ENCODE measurements at regions not wholly inside any gene's neighbourhood (a gene's known extent, or its start where the extent isn't known, plus 50 kb on each side); places are given as distances from the start of the nearest gene placed in this dataset.

DNA sequence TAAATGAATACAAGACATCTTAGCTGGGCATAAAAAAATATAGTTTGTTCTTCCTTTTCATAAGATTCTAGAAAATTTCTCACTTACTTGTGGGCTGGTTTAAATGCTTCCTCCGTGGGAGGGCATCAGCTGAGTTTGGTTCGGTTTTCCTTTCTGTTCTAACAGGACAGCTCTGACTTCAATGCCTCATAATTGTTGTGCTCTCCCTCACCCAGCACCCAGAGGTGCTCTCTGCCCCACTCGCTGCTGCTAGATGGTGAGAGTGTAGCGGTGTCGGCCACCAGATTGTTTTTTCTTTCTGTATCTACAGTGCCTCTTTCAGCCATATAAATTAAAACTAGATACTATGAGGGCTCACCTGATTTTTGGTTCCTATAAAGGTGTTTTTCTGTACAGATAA, 407.2 kb upstream of the CDH7 start:
- no peaks in the 10 kb centered on the region for H3K4me1 ChIP-seq
- H3K4me3 ChIP-seq: no peak overlapping the region
- no peak for DNase-seq (ENCODE audit: low spot score in 2 of 2)
- H3K9me3 ChIP-seq: no peaks in the 10 kb centered on the region
- no peak overlapping the region for H3K27ac ChIP-seq
- TF ChIP-seq, protein P1, sequence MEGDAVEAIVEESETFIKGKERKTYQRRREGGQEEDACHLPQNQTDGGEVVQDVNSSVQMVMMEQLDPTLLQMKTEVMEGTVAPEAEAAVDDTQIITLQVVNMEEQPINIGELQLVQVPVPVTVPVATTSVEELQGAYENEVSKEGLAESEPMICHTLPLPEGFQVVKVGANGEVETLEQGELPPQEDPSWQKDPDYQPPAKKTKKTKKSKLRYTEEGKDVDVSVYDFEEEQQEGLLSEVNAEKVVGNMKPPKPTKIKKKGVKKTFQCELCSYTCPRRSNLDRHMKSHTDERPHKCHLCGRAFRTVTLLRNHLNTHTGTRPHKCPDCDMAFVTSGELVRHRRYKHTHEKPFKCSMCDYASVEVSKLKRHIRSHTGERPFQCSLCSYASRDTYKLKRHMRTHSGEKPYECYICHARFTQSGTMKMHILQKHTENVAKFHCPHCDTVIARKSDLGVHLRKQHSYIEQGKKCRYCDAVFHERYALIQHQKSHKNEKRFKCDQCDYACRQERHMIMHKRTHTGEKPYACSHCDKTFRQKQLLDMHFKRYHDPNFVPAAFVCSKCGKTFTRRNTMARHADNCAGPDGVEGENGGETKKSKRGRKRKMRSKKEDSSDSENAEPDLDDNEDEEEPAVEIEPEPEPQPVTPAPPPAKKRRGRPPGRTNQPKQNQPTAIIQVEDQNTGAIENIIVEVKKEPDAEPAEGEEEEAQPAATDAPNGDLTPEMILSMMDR (IDR thresholded peaks at IDR 0.05): no peak
- no peaks in the 10 kb centered on the region for H3K27me3 ChIP-seq
- intact Hi-C loops (cut with DNase I): no loop called here
- H3K36me3 ChIP-seq: no peaks in the 10 kb centered on the region

DNA sequence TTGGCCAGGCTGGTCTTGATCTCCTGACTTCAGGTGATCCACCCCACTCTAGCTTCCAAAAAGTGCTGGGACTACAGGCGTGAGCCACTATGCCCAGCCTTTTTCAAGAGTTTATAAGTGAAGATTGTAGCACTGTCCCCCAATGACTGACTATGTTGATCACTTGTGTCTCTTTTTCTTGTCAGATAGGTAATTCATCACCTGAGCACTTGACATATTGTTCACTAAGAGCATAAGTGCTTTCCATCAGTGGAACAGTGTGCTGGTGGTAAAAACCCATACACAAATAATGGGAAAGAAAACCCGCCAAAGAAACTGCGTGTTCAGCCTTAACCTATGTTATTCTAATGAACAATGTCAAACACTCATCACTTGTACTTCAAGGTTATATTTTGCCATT, 414.4 kb upstream of the CDH7 start:
- no peak for DNase-seq (ENCODE audit: low spot score in 2 of 2)
- Histone ChIP-seq H3K27me3 (no peaks in the 10 kb centered on the region), H3K4me1 (no peaks in the 10 kb centered on the region), H3K9me3 (no peaks in the 10 kb centered on the region), H3K36me3 (no peaks in the 10 kb centered on the region), H3K27ac (no peak overlapping the region), H3K4me3 (no peak overlapping the region)
- intact Hi-C loops (cut with DNase I): no loop called here
- TF ChIP-seq, protein P1 (IDR thresholded peaks at IDR 0.05): no peak

DNA sequence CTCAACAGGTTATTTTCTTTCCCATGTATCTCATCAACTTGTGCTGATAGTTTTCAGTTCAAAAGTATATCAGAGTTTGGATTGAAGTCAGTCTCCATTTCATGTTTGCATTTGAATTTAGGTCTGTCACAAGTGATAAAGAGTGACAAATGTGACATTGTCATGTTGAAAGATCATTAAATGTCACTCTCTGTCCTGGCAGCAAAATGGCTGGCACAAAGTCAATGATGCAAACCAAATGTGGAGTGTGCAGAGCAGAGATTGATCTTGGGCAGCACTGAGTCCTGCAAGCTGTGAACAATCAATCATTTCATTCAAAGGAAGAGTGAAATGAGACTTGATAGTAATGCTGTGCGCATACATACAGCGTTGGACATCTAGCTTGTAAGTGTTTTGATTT, 421.8 kb upstream of the CDH7 start:
- TF ChIP-seq, protein P1 (IDR thresholded peaks at IDR 0.05): no peak
- no peaks in the 10 kb centered on the region for H3K36me3 ChIP-seq
- no peaks in the 10 kb centered on the region for H3K4me1 ChIP-seq
- no peaks in the 10 kb centered on the region for H3K27me3 ChIP-seq
- no peaks in the 10 kb centered on the region for H3K9me3 ChIP-seq
- H3K4me3 ChIP-seq: no peak overlapping the region
- no peak for DNase-seq (ENCODE audit: low spot score in 2 of 2)
- H3K27ac ChIP-seq: no peak overlapping the region
- intact Hi-C loops (cut with DNase I): no loop called here

DNA sequence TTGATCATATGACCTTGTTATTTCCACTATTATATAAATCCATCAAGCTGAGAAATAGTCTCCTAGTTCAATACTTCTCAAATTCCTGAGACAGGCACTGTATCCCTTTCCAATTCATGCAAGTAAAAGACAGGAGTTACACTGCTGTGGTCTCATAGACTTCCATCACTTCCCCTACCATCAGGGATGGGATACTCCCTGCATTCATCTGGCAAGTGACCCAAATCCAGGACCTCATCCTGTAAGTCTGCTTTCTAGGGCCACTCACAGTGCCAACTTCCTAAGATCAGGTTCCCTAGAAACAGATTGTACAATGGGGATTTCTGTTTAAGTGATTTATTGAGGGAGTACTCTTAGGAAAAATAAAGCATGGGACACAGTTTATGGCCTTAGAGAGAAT, 424.0 kb upstream of the CDH7 start:
- no peaks in the 10 kb centered on the region for H3K27me3 ChIP-seq
- TF ChIP-seq, protein P1 (IDR thresholded peaks at IDR 0.05): no peak
- no peak overlapping the region for H3K4me3 ChIP-seq
- intact Hi-C loops (cut with DNase I): no loop called here
- no peaks in the 10 kb centered on the region for H3K4me1 ChIP-seq
- H3K36me3 ChIP-seq: no peaks in the 10 kb centered on the region
- DNase-seq (ENCODE audit: low spot score in 2 of 2): no peak
- H3K27ac ChIP-seq: no peak overlapping the region
- H3K9me3 ChIP-seq: no peaks in the 10 kb centered on the region

DNA sequence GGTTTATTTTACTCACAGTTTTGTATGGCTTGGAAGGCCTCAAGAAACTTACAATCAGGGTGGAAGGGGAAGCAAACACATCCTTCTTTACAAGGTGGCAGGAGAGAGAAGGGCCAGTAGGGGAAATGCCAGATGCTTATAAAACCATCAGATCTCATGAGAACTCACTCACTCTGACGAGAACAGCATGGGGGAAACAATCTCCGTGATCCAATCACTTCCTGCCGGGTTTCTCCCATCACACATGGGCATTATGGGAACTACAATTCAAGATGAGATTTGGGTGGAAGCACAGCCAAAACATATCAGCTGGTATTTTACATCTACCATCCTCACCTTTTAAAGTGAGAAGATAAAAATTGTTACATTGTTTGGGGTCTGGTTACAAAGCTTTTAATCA, 427.9 kb upstream of the CDH7 start:
- Histone ChIP-seq H3K27me3 (no peaks in the 10 kb centered on the region), H3K9me3 (no peaks in the 10 kb centered on the region), H3K4me1 (no peaks in the 10 kb centered on the region), H3K36me3 (no peaks in the 10 kb centered on the region), H3K27ac (no peak overlapping the region), H3K4me3 (no peak overlapping the region)
- DNase-seq (ENCODE audit: low spot score in 2 of 2): no peak
- intact Hi-C loops (cut with DNase I): no loop called here
- TF ChIP-seq, protein P1 (IDR thresholded peaks at IDR 0.05): no peak

DNA sequence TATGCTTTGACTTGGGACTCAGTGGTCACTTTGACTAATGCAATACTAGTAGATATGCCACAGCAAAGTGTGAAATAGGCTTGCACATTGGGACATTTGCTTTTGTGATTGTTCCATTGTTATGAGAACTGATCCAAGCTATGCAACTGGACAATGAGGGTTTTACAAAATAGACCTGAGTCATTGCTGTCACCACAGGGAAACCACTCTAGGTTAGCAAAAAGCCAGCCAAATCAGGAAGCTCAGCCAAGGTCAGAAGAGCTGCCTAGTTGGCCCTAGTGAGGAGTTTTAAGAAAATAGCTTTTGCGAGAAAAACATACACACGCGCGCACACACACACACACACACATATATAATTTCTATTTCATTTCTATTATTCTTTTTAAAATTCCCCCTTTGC, 452.4 kb upstream of the CDH7 start:
- H3K9me3 ChIP-seq: no peaks in the 10 kb centered on the region
- H3K27ac ChIP-seq: no peak overlapping the region
- intact Hi-C loops (cut with DNase I): no loop called here
- TF ChIP-seq, protein P1 (IDR thresholded peaks at IDR 0.05): no peak
- DNase-seq (ENCODE audit: low spot score in 2 of 2): no peak
- H3K4me3 ChIP-seq: no peak overlapping the region
- H3K27me3 ChIP-seq: no peaks in the 10 kb centered on the region
- H3K36me3 ChIP-seq: no peaks in the 10 kb centered on the region
- no peaks in the 10 kb centered on the region for H3K4me1 ChIP-seq
